Mammary epithelial cell (primary cell): ENCODE measurements at regions not wholly inside any gene's neighbourhood (a gene's known extent, or its start where the extent isn't known, plus 50 kb on each side); places are given as distances from the start of the nearest gene placed in this dataset.

Experiments used
- CTCF ChIP-seq, 2 donors: IDR thresholded peaks in 1 of 2; conservative IDR thresholded peaks in 1 of 2; 2 replicates each; pipeline ENCODE4 v1.5.1; 2011 to 2012; ENCODE audit warnings: inconsistent platforms in 2 of 2, low read length in 2 of 2, mild to moderate bottlenecking in 2 of 2, control low read depth in 1 of 2, low read depth in 1 of 2; ENCODE audit not compliant: insufficient read depth in 1 of 2; ENCODE audit errors: extremely low read depth in 1 of 2
- EZH2 ChIP-seq: IDR thresholded peaks from 2 replicates; pipeline ENCODE4 v1.6.1; 2012; ENCODE audit warnings: low read length, inconsistent platforms, borderline replicate concordance

DNA sequence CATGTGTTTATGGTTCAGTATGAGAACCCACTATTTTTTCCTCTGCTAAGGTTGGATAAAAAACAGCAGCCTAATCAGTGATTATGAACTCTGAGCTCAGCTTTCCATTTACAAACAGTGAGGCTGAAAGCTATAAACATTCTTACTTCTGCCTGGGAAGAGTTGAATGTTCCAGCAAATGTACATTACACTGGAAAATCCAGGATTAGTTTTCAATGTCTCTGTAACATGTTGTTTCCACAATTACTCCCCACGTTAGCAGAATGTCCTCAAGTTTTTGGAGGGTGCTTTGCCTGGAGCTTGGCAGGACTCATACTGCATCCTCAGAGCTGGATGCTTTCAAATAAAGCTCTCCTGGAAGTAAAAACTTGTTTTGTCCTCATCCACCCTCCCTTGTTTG lies 150.4 kb downstream of the POSTN start:
- TF ChIP-seq CTCF (conservative IDR thresholded peaks at IDR 0.05 in 1 of 2, IDR thresholded peaks at IDR 0.05 in 1 of 2; ENCODE audit: extremely low read depth in 1 of 2, insufficient read depth in 1 of 2, low read depth in 1 of 2, low read length in 2 of 2) (no peak), EZH2 (no peak)
